GM13976 (cell line): ENCODE measurements at regions not wholly inside any gene's neighbourhood (a gene's known extent, or its start where the extent isn't known, plus 50 kb on each side); places are given as distances from the start of the nearest gene placed in this dataset.

Source experiments
- DNase-seq: peaks from one replicate; pipeline ENCODE4 v3.0.0; 2012; ENCODE audit warnings: low spot score
- in situ Hi-C: fragments of 300-500 bp; cut with MboI; formaldehyde crosslinking; loops from one replicate; pipeline ENCODE4 v1.12.0; 2022; ENCODE audit warnings: low sequenced_read_pairs, mixed read lengths, inconsistent platforms; ENCODE audit not compliant: unreplicated experiment
- TF ChIP-seq, protein P1 (sequence below): IDR thresholded peaks from 2 replicates; pipeline ENCODE4 v1.5.1; 2012; ENCODE audit warnings: borderline replicate concordance, mild to moderate bottlenecking; ENCODE audit not compliant: insufficient read depth; ENCODE audit errors: extremely low read depth, missing control alignments, control extremely low read depth

DNA sequence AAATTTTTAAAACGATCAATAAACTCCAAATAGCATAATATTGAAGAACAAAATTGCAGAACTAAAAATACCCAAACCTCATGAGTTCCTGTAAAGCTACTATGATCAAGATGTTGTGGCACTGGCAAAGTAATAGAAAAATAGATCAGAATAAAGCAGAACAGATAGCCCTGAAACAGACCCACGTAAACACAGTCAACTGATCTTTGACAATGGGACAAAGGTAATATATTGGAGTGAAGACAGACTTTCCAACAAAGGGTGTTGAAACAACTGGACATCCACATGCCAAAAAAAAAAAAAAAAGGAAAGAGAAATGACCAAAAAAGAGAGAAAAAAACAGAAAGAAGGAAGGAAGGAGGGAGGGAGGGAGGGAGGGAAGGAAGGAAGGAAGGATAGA, 138.7 kb downstream of the IRS2 start:
- in situ Hi-C loops, result no loop called here
- DNase-seq, result no peak
- TF ChIP-seq, protein P1, sequence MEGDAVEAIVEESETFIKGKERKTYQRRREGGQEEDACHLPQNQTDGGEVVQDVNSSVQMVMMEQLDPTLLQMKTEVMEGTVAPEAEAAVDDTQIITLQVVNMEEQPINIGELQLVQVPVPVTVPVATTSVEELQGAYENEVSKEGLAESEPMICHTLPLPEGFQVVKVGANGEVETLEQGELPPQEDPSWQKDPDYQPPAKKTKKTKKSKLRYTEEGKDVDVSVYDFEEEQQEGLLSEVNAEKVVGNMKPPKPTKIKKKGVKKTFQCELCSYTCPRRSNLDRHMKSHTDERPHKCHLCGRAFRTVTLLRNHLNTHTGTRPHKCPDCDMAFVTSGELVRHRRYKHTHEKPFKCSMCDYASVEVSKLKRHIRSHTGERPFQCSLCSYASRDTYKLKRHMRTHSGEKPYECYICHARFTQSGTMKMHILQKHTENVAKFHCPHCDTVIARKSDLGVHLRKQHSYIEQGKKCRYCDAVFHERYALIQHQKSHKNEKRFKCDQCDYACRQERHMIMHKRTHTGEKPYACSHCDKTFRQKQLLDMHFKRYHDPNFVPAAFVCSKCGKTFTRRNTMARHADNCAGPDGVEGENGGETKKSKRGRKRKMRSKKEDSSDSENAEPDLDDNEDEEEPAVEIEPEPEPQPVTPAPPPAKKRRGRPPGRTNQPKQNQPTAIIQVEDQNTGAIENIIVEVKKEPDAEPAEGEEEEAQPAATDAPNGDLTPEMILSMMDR, result no peak

DNA sequence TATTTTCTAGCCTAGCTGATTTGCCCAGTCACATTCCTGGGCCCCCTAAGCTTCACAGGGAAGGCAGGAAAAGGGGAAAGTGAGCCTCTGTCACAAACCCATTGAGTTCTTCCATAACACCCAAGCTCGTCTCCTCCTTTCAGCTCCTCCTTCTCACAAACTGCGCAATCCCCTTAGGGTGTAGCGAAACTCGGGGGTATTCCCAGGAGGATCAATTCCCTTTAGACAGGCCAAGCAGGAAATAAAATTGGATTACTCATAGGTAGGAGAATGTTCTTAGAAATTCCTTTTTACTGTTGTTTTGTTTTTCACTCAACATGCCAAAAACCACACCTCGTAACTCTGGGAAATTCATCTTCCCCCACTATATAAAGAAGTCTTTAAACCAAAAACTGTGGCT, 139.3 kb downstream of the IRS2 start:
- TF ChIP-seq, protein P1, result no peak
- in situ Hi-C loops, result no loop called here
- DNase-seq, result no peak

DNA sequence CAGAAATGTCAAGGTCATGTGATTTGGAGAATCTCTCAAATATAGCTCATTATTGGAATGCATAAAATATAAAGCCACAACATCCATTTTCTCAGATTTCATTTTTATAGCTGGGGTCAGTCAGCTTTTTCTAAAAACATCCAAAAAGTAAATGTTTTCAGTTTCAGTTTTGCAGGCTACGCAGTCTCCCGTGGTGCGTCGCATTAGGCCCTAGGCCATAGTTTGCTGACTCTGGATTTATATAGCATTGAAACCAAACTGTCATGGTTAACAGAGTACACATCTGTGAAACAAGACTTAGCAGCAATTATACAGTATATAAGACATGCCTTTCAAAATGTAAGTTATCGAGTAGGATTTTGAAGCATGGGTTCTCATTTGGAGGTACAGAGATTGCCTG, 140.0 kb downstream of the IRS2 start:
- in situ Hi-C loops, result no loop called here
- no peak for DNase-seq
- TF ChIP-seq, protein P1, result no peak

DNA sequence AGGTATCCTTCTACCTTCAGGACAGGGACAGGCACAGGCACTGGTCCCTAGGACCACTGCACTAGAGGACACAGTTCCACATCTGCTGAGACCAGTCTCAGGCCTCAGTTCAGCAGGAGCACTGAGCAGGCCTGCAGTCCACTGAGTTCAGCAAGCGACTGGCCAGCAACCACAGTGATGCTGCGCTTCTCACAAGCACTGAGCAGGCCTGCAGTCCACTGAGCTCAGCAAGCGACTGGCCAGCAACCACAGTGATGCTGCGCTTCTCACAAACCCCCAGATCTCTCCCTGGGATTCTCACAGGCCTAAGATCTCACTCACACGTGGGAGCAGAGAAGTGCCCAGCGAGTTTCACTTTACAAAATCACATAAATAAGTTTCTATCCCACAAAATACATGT, 140.6 kb downstream of the IRS2 start:
- no peak for DNase-seq
- in situ Hi-C loops, result no loop called here
- TF ChIP-seq, protein P1, result no peak

DNA sequence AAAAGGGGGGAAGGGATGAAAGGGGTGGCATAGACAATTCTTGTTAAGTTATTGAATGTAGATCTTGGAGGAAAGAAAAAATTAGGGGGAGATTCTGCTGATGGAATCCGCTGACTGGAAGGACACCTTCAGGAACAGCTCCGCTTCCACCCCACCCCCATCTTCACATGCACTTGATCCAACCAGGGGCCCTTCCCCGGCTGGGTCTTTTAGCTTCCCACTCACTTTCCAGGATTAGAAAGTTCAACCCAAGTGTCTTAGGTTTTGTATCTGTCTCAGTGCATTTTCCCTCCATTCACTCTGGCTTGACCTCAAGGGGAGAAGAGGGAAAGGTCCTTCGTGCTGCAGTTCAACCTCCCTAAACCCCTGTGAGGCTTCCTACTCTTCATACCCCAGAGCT, 141.4 kb downstream of the IRS2 start:
- TF ChIP-seq, protein P1, result no peak
- in situ Hi-C loops, result no loop called here
- no peak for DNase-seq

DNA sequence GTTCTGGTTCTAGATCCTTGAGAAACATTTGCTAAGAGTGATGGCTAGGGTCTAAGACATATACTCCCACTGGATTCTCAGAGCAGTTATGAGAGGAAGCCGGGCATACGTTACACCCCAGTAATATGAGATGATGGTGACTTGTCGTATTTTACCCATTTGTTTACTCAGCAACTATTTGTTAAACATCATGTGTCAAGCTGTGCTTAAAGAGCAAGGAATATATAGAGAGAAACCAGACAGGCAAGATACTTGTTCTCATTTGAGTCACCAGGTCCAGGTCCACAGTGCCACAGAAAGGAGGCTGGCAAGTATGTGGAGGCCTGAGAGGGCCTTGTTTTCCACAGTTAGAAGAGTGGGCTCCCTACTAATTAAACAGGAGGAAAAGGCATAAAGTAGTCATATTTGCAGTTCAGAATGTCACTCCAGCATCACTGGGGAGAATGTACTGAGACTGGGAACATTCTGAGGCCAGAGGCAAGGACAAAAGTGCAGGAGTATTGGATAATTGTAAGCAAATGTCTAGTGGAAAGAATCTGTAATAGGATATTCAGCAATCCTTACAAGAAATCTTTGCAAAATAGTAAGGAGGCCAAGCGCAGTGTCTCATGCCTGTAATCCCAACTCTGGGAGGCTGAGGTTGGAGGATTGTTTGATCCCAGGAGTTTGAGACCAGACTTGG, 142.2 kb downstream of the IRS2 start:
- TF ChIP-seq, protein P1, result no peak
- DNase-seq, result no peak
- in situ Hi-C loops, result no loop called here
